ENCODE measurements at regions not wholly inside any gene's neighbourhood (a gene's known extent, or its start where the extent isn't known, plus 50 kb on each side); places are given as distances from the start of the nearest gene placed in this dataset.

DNA sequence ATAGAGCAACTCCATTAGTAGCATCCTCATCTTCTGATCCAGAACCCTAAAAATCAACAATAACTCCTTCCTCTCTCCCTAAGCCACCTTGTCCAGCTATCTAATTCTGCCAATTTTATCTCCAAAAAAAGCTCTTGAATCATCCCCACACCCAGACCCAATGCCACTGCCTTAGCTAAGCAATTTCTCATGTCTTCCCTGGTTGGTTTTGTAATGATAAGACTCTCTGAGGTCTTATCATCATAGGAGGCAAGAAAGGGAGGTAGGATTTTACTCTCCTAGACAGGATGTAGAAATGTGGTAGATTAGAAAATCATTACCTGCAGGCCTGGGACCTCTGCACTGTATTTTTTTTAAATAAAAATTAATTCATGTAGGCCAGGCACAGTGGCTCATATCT is 283.5 kb upstream of the NEBL start:
- TF ChIP-seq POLR2A (IDR thresholded peaks at IDR 0.05; ENCODE audit: low read depth, low read length) (no peak), POLR2AphosphoS5 (IDR thresholded peaks at IDR 0.05; ENCODE audit: low read depth, low read length) (no peak), TAF1 (IDR thresholded peaks at IDR 0.05; ENCODE audit: borderline replicate concordance, low read depth, low read length) (no peak)
